ENCODE measurements at regions not wholly inside any gene's neighbourhood (a gene's known extent, or its start where the extent isn't known, plus 50 kb on each side); places are given as distances from the start of the nearest gene placed in this dataset.

DNA sequence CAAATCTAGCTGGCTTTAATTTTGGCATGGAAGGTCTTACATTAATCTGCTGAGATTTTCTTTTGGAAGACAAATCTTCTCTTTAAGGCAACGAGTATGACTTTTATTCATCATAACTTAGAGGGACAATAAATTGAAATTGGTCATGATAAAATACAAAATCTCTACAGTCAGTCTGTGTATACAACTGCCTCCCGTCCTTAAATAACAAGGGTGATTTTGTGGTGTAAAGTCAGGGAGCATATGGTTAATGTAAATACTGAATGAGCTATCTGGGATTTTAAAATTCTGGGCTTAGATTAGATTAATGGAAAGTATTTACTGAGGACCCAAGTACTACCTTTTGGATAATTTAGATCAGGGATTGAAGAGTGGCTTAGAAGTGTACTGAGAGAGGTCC lies 328.4 kb upstream of the HAND2 start (continued):
- TF ChIP-seq, protein P1, sequence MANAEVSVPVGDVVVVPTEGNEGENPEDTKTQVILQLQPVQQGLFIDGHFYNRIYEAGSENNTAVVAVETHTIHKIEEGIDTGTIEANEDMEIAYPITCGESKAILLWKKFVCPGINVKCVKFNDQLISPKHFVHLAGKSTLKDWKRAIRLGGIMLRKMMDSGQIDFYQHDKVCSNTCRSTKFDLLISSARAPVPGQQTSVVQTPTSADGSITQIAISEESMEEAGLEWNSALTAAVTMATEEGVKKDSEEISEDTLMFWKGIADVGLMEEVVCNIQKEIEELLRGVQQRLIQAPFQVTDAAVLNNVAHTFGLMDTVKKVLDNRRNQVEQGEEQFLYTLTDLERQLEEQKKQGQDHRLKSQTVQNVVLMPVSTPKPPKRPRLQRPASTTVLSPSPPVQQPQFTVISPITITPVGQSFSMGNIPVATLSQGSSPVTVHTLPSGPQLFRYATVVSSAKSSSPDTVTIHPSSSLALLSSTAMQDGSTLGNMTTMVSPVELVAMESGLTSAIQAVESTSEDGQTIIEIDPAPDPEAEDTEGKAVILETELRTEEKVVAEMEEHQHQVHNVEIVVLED (CRISPR knock-in tag; IDR thresholded peaks at IDR 0.05), result no peak
- TF ChIP-seq PPARD (CRISPR knock-in tag; IDR thresholded peaks at IDR 0.05), result no peak
- TF ChIP-seq RHOXF2B (CRISPR knock-in tag; conservative IDR thresholded peaks at IDR 0.05), result no peak
- TF ChIP-seq NCOR1 (IDR thresholded peaks at IDR 0.05), result no peak
- TF ChIP-seq IRF2 (CRISPR knock-in tag; IDR thresholded peaks at IDR 0.05), result no peak
- no peak for TF ChIP-seq SMARCC2 (IDR thresholded peaks at IDR 0.05; ENCODE audit: low read depth)

DNA sequence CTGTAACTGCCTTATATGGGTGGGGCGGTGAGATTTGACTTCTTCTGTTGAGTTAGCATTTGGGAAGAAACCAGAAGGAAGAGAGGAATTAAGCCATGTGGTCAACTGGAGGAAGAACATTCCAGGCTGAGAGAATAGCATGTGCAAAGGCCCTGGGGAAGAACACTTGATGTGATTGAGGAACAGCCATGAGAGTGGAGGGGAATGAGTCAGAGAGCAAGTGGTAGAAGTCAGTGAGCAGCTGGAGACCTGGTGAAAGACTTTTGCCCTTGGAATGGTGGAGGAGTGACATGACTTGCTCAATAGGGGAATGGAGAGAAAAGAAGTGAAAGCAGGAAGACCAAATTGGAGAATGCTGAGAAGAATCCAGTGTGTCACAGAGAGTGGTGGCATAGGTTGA lies 327.8 kb upstream of the HAND2 start:
- Histone ChIP-seq H3K4me2 (ENCODE audit: insufficient read depth, low read length) (no peak overlapping the region), H3K27ac (ENCODE audit: extremely low read depth, low read depth, low read length) (no peak overlapping the region), H3K9me3 (replicated peaks; ENCODE audit: control insufficient read depth, insufficient read depth, low read depth, low read length) (no peaks in the 10 kb centered on the region), H3K9me1 (ENCODE audit: control insufficient read depth, insufficient read depth, low read length) (no peaks in the 10 kb centered on the region), H3K36me3 (ENCODE audit: control insufficient read depth, insufficient read depth, low read length) (no peaks in the 10 kb centered on the region), H2AFZ (ENCODE audit: low read depth, low read length) (no peak overlapping the region), H4K20me1 (replicated peaks; ENCODE audit: control insufficient read depth, insufficient read depth, low read length) (no peaks in the 10 kb centered on the region), H3K4me3 (no peak overlapping the region), H3K79me2 (ENCODE audit: control insufficient read depth, insufficient read depth, low read length) (no peaks in the 10 kb centered on the region), H3K9ac (ENCODE audit: insufficient read depth in 1 of 2, low read depth in 2 of 2, low read length in 2 of 2) (no peak overlapping the region), H3K27me3 (ENCODE audit: control insufficient read depth in 2 of 2, insufficient read depth in 2 of 2, low read length in 2 of 2) (no peaks in the 10 kb centered on the region), H3K4me1 (replicated peaks in 1 of 2; ENCODE audit: control insufficient read depth in 2 of 2, insufficient read depth in 2 of 2, low read length in 2 of 2) (no peaks in the 10 kb centered on the region)
- in situ Hi-C loops (cut with MboI), result no loop called here
- WGBS (ENCODE audit: insufficient coverage, low coverage, missing lambda C conversion rate), result 7% methylated on average over 1 of the region's 1 CpG
- DNase-seq (ENCODE audit: extremely low read depth in 1 of 4, low spot score in 3 of 4) (no peak), FAIRE-seq (no peak), ATAC-seq (no peak)
- POLR2A ChIA-PET, result no interaction called here
- CTCF ChIA-PET (ENCODE audit: low intra/inter-chr PET ratio), result no interaction called here
- intact Hi-C loops (cut with micrococcal nuclease), result no loop called here
- BruUV-seq (replicated peaks), result no TSS peak
- TF ChIP-seq, protein P2, sequence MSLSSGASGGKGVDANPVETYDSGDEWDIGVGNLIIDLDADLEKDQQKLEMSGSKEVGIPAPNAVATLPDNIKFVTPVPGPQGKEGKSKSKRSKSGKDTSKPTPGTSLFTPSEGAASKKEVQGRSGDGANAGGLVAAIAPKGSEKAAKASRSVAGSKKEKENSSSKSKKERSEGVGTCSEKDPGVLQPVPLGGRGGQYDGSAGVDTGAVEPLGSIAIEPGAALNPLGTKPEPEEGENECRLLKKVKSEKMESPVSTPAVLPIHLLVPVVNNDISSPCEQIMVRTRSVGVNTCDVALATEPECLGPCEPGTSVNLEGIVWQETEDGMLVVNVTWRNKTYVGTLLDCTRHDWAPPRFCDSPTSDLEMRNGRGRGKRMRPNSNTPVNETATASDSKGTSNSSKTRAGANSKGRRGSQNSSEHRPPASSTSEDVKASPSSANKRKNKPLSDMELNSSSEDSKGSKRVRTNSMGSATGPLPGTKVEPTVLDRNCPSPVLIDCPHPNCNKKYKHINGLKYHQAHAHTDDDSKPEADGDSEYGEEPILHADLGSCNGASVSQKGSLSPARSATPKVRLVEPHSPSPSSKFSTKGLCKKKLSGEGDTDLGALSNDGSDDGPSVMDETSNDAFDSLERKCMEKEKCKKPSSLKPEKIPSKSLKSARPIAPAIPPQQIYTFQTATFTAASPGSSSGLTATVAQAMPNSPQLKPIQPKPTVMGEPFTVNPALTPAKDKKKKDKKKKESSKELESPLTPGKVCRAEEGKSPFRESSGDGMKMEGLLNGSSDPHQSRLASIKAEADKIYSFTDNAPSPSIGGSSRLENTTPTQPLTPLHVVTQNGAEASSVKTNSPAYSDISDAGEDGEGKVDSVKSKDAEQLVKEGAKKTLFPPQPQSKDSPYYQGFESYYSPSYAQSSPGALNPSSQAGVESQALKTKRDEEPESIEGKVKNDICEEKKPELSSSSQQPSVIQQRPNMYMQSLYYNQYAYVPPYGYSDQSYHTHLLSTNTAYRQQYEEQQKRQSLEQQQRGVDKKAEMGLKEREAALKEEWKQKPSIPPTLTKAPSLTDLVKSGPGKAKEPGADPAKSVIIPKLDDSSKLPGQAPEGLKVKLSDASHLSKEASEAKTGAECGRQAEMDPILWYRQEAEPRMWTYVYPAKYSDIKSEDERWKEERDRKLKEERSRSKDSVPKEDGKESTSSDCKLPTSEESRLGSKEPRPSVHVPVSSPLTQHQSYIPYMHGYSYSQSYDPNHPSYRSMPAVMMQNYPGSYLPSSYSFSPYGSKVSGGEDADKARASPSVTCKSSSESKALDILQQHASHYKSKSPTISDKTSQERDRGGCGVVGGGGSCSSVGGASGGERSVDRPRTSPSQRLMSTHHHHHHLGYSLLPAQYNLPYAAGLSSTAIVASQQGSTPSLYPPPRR (CRISPR knock-in tag; IDR thresholded peaks at IDR 0.05; ENCODE audit: borderline replicate concordance), result no peak
- TF ChIP-seq SMAD4 (CRISPR knock-in tag; conservative IDR thresholded peaks at IDR 0.05), result no peak
- TF ChIP-seq POLR2H (tag; IDR thresholded peaks at IDR 0.05; ENCODE audit: low read depth), result no peak
- no peak for TF ChIP-seq HDAC8 (tag; IDR thresholded peaks at IDR 0.05)
- TF ChIP-seq CHD4 (IDR thresholded peaks at IDR 0.05; ENCODE audit: insufficient read depth, insufficient replicate concordance, low read depth, low read length, poor library complexity, severe bottlenecking), result no peak
- no peak for TF ChIP-seq HSF4 (CRISPR knock-in tag; IDR thresholded peaks at IDR 0.05; ENCODE audit: borderline replicate concordance)

All from K562 (cell line).